Breast epithelium (tissue), 3 donors: ENCODE measurements at regions not wholly inside any gene's neighbourhood (a gene's known extent, or its start where the extent isn't known, plus 50 kb on each side); places are given as distances from the start of the nearest gene placed in this dataset.

Experiments used
- CTCF ChIP-seq, 3 donors: fragments of 450-650 bp; IDR thresholded peaks; one replicate each; pipeline ENCODE4 v1.5.1; 2016 to 2017; ENCODE audit warnings: antibody characterized with exemption in 3 of 3, mild to moderate bottlenecking in 3 of 3, moderate library complexity in 3 of 3
- POLR2A ChIP-seq: fragments of 450-650 bp; IDR thresholded peaks from one replicate; pipeline ENCODE4 v1.6.1; 2016; ENCODE audit warnings: antibody characterized with exemption, mild to moderate bottlenecking, moderate library complexity
- POLR2AphosphoS5 ChIP-seq, 3 donors: sonication (generic); formaldehyde crosslinking; IDR thresholded peaks; one replicate each; pipeline ENCODE4 v1.6.1; 2017; ENCODE audit warnings: antibody characterized with exemption in 3 of 3

GRCh38 chr17:70369391-70369790 is 200.1 kb downstream of the KCNJ2 start:
- no peak for TF ChIP-seq CTCF (IDR thresholded peaks at IDR 0.05)
- TF ChIP-seq POLR2AphosphoS5 (IDR thresholded peaks at IDR 0.05) = no peak
- TF ChIP-seq POLR2A = no peak
